ENCODE measurements at regions not wholly inside any gene's neighbourhood (a gene's known extent, or its start where the extent isn't known, plus 50 kb on each side); places are given as distances from the start of the nearest gene placed in this dataset.

GRCh38 chr3:161818106-161818505 lies 321.5 kb downstream of the OTOL1 start:
- no peak for DNase-seq
- H3K27ac Mint-ChIP-seq, result no peak overlapping the region
- no peaks in the 10 kb centered on the region for H3K27me3 Mint-ChIP-seq (ENCODE audit: low read depth in 3 of 3)
- Histone ChIP-seq H3K27ac (ENCODE audit: low read depth in 1 of 2, low read length in 2 of 2) (no peak overlapping the region), H2AFZ (ENCODE audit: insufficient read depth, low read depth, low read length, poor library complexity, severe bottlenecking) (no peak overlapping the region), H3K4me1 (ENCODE audit: control insufficient read depth in 1 of 2, insufficient read depth in 2 of 2, low read length in 2 of 2) (no peaks in the 10 kb centered on the region), H3K4me2 (replicated peaks; ENCODE audit: extremely low read depth, low read length, poor library complexity, severe bottlenecking) (no peak overlapping the region), H3K36me3 (replicated peaks in 1 of 2; ENCODE audit: control insufficient read depth in 1 of 2, insufficient read depth in 2 of 2, low read length in 2 of 2) (no peaks in the 10 kb centered on the region), H3K27me3 (ENCODE audit: control insufficient read depth in 2 of 2, insufficient read depth in 2 of 2, low read length in 2 of 2) (no peaks in the 10 kb centered on the region), H3K4me3 (replicated peaks in 1 of 3; ENCODE audit: low read depth in 2 of 3, low read length in 3 of 3) (no peak overlapping the region), H3K9ac (ENCODE audit: insufficient read depth, low read length, poor library complexity, severe bottlenecking) (no peak overlapping the region), H4K20me1 (ENCODE audit: insufficient read depth, low read length) (no peaks in the 10 kb centered on the region), H3K79me2 (ENCODE audit: insufficient read depth, low read length) (no peaks in the 10 kb centered on the region), H3K9me3 (replicated peaks in 1 of 2; ENCODE audit: control insufficient read depth in 1 of 2, insufficient read depth in 1 of 2, low read length in 2 of 2) (no peaks in the 10 kb centered on the region)
- intact Hi-C loops (cut with micrococcal nuclease), result no loop called here
- no peaks in the 10 kb centered on the region for H3K4me1 Mint-ChIP-seq
- no CpG with 5 or more reads among the region's 1 CpG for WGBS (ENCODE audit: insufficient coverage)
- peaks cover 0 to 3% (median 0%) of the 10 kb centered on the region in 7 donors for H3K9me3 Mint-ChIP-seq
- no peak overlapping the region for H3K4me3 Mint-ChIP-seq
- TF ChIP-seq CTCF (IDR thresholded peaks at IDR 0.05), result no peak
- no peaks in the 10 kb centered on the region for H3K36me3 Mint-ChIP-seq

- H4K20me1 ChIP-seq (ENCODE audit: insufficient read depth, low read length), result no peaks in the 10 kb centered on the region
- no peak for DNase-seq
- no peaks in the 10 kb centered on the region for H3K79me2 ChIP-seq (ENCODE audit: insufficient read depth, low read length)
- H3K4me1 ChIP-seq (ENCODE audit: control insufficient read depth in 1 of 2, insufficient read depth in 2 of 2, low read length in 2 of 2), result no peaks in the 10 kb centered on the region
- no peaks in the 10 kb centered on the region for H3K36me3 Mint-ChIP-seq
- H3K4me2 ChIP-seq (replicated peaks; ENCODE audit: extremely low read depth, low read length, poor library complexity, severe bottlenecking), result no peak overlapping the region
- no peaks in the 10 kb centered on the region for H3K4me1 Mint-ChIP-seq
- no peaks in the 10 kb centered on the region for H3K27me3 ChIP-seq (ENCODE audit: control insufficient read depth in 2 of 2, insufficient read depth in 2 of 2, low read length in 2 of 2)
- H2AFZ ChIP-seq (ENCODE audit: insufficient read depth, low read depth, low read length, poor library complexity, severe bottlenecking), result no peak overlapping the region
- no peak overlapping the region for H3K9ac ChIP-seq (ENCODE audit: insufficient read depth, low read length, poor library complexity, severe bottlenecking)
- TF ChIP-seq CTCF (IDR thresholded peaks at IDR 0.05), result no peak
- H3K36me3 ChIP-seq (replicated peaks in 1 of 2; ENCODE audit: control insufficient read depth in 1 of 2, insufficient read depth in 2 of 2, low read length in 2 of 2), result no peaks in the 10 kb centered on the region
- no peak overlapping the region for H3K27ac ChIP-seq (ENCODE audit: low read depth in 1 of 2, low read length in 2 of 2)
- no peaks in the 10 kb centered on the region for H3K27me3 Mint-ChIP-seq (ENCODE audit: low read depth in 3 of 3)
- no peak overlapping the region for H3K4me3 Mint-ChIP-seq
- no peak overlapping the region for H3K4me3 ChIP-seq (replicated peaks in 1 of 3; ENCODE audit: low read depth in 2 of 3, low read length in 3 of 3)
- WGBS (ENCODE audit: insufficient coverage), result 60% methylated on average over 1 of the region's 1 CpG
- intact Hi-C loops (cut with micrococcal nuclease), result no loop called here
- H3K9me3 Mint-ChIP-seq, result peaks cover 0 to 3% (median 1%) of the 10 kb centered on the region in 7 donors
- no peaks in the 10 kb centered on the region for H3K9me3 ChIP-seq (replicated peaks in 1 of 2; ENCODE audit: control insufficient read depth in 1 of 2, insufficient read depth in 1 of 2, low read length in 2 of 2)
- no peak overlapping the region for H3K27ac Mint-ChIP-seq
These were observed 325.0 kb downstream of the OTOL1 start for GRCh38 chr3:161821591-161821990.

Data from CD14-positive monocyte (primary cell).